Stomach (tissue), 8 donors: ENCODE measurements at regions not wholly inside any gene's neighbourhood (a gene's known extent, or its start where the extent isn't known, plus 50 kb on each side); places are given as distances from the start of the nearest gene placed in this dataset.

Source experiments
- DNase-seq, 2 donors: peaks; one replicate each; pipeline versions ENCODE4 v3.0.0 to v3.0.0-alpha.2; 2013 to 2019
- H3K27ac ChIP-seq, 5 donors: fragments of 200-600 bp in 4 of 5; sonication (generic) in 4 of 5; one replicate each; pipeline ENCODE4 v1.5.1; 2013 to 2019; ENCODE audit warnings: mild to moderate bottlenecking in 1 of 5, moderate library complexity in 1 of 5
- H3K27me3 ChIP-seq, 3 donors: fragments of 200-600 bp; sonication (generic); one replicate each; pipeline ENCODE4 v1.5.1; 2017 to 2019; ENCODE audit warnings: mixed run types in 1 of 3
- H3K36me3 ChIP-seq, 4 donors: fragments of 200-600 bp; sonication (generic); 1 replicate in 3 of 4; 2 replicates in 1 of 4; pipeline ENCODE4 v1.5.1; 2016 to 2019
- H3K4me1 ChIP-seq, 4 donors: fragments of 200-600 bp; sonication (generic); one replicate each; pipeline ENCODE4 v1.5.1; 2016 to 2019
- H3K4me3 ChIP-seq, 4 donors: fragments of 200-600 bp; sonication (generic) in 3 of 4; one replicate each; pipeline ENCODE4 v1.5.1; 2016 to 2019; ENCODE audit warnings: mild to moderate bottlenecking in 1 of 4
- H3K9me3 ChIP-seq, 4 donors: fragments of 200-600 bp; sonication (generic); one replicate each; pipeline ENCODE4 v1.5.1; 2016 to 2019
- EP300 ChIP-seq: sonication (generic); formaldehyde crosslinking; IDR thresholded peaks from one replicate; pipeline ENCODE4 v1.6.1; 2017; ENCODE audit warnings: antibody characterized with exemption
- POLR2A ChIP-seq, 4 donors: fragments of 450-650 bp; IDR thresholded peaks; one replicate each; pipeline ENCODE4 v1.6.1; 2016; ENCODE audit warnings: antibody characterized with exemption in 4 of 4, control low read depth in 2 of 4, mild to moderate bottlenecking in 1 of 4, moderate library complexity in 1 of 4
- POLR2AphosphoS5 ChIP-seq, 3 donors: sonication (generic); formaldehyde crosslinking; IDR thresholded peaks; one replicate each; pipeline ENCODE4 v1.6.1; 2016; ENCODE audit warnings: antibody characterized with exemption in 3 of 3
- WGBS, 5 donors: extraction: QIAGEN DNeasy Blood & Tissue Kit in 3 of 5; methylation state at CpG; one replicate each; pipeline versions ENCODE4 v1.1.5 to v1.1.7; 2013 to 2018; 5-methylcytosine and 5-hydroxymethylcytosine counted together
- intact Hi-C: fragments of 100-400 bp; cut with DNase I; formaldehyde crosslinking; loops from one replicate; pipeline ENCODE4 v1.15.1; 2023; ENCODE audit warnings: low total_unique reads
- TF ChIP-seq, protein P1 (sequence below), 7 experiments: fragments of 450-650 bp in 4 of 7; fragments of 200-600 bp in 3 of 7; sonication (generic) in 3 of 7; IDR thresholded peaks; one replicate each; pipeline ENCODE4 v1.5.1; 2016 to 2019; ENCODE audit warnings: antibody characterized with exemption in 7 of 7, control low read depth in 2 of 7, mild to moderate bottlenecking in 1 of 7
- donor health status: healthy with polysubstance abuse.
- donor health status: Bipolar disorder and iron deficiency.
- donor health status: healthy.

DNA sequence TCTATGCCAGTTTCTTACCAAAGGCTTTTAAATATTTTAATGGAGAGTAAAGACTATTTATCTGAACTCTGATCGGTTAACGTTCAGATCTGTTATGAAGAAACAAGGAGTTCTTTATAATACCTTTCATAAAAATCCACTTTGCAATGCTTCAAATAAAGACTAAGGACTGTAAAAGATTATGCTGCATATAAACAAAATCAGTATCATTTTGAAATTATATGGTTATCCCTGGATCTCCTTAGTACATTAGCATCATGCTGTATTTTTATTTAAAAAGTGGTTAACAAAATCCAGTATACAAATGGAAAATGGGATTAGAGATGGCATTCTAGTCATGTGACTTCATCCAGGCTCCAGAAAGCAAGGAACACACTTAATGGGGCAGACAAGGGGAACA lies 386.8 kb downstream of the LMO4 start:
- Histone ChIP-seq H3K27ac (no peak overlapping the region), H3K9me3 (no peaks in the 10 kb centered on the region), H3K4me3 (no peak overlapping the region), H3K36me3 (no peaks in the 10 kb centered on the region), H3K27me3 (no peaks in the 10 kb centered on the region), H3K4me1 (peaks cover 0 to 17% (median 8%) of the 10 kb centered on the region in 4 donors)
- TF ChIP-seq POLR2A (IDR thresholded peaks at IDR 0.05) (no peak), POLR2AphosphoS5 (IDR thresholded peaks at IDR 0.05) (no peak), EP300 (no peak)
- TF ChIP-seq, protein P1, sequence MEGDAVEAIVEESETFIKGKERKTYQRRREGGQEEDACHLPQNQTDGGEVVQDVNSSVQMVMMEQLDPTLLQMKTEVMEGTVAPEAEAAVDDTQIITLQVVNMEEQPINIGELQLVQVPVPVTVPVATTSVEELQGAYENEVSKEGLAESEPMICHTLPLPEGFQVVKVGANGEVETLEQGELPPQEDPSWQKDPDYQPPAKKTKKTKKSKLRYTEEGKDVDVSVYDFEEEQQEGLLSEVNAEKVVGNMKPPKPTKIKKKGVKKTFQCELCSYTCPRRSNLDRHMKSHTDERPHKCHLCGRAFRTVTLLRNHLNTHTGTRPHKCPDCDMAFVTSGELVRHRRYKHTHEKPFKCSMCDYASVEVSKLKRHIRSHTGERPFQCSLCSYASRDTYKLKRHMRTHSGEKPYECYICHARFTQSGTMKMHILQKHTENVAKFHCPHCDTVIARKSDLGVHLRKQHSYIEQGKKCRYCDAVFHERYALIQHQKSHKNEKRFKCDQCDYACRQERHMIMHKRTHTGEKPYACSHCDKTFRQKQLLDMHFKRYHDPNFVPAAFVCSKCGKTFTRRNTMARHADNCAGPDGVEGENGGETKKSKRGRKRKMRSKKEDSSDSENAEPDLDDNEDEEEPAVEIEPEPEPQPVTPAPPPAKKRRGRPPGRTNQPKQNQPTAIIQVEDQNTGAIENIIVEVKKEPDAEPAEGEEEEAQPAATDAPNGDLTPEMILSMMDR (IDR thresholded peaks at IDR 0.05) = no peak
- 23 to 66% (median 47%) methylated on average over 2 of the region's 2 CpGs for WGBS, 5 donors
- no peak for DNase-seq
- intact Hi-C loops = no loop called here

DNA sequence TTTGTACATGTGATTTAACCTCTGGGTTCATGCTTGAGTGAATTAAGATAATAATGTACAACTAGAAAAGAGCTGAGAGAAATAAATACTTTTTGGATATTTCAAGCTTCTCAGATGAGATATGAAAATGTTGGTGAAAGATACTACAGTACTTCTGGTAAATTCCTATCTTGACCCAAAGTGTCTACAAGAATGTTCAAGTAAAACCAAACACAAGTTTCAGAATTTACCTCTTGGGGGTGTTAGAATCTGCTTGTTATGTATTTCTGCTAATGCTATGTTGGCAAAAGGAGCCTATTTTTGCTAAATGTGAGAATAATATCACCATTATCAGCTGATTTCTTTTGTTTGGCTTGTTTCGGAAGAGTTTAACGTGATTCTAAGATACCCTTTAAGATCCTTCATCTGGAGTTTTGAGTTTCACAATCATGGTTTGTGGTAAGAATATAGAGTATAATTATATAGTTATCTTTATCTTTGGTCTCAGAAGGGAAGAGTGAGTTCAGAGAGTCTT lies 388.5 kb downstream of the LMO4 start:
- Histone ChIP-seq H3K4me3 (no peak overlapping the region), H3K36me3 (no peaks in the 10 kb centered on the region), H3K4me1 (peaks cover 0 to 17% (median 8%) of the 10 kb centered on the region in 4 donors), H3K27ac (no peak overlapping the region), H3K9me3 (no peaks in the 10 kb centered on the region), H3K27me3 (no peaks in the 10 kb centered on the region)
- 27 to 67% (median 52%) methylated on average over 2 of the region's 2 CpGs for WGBS, 5 donors
- DNase-seq = no peak
- intact Hi-C loops = no loop called here
- TF ChIP-seq POLR2A (IDR thresholded peaks at IDR 0.05) = no peak
- TF ChIP-seq EP300 = no peak
- TF ChIP-seq POLR2AphosphoS5 (IDR thresholded peaks at IDR 0.05) = no peak
- TF ChIP-seq, protein P1 (IDR thresholded peaks at IDR 0.05) = no peak

DNA sequence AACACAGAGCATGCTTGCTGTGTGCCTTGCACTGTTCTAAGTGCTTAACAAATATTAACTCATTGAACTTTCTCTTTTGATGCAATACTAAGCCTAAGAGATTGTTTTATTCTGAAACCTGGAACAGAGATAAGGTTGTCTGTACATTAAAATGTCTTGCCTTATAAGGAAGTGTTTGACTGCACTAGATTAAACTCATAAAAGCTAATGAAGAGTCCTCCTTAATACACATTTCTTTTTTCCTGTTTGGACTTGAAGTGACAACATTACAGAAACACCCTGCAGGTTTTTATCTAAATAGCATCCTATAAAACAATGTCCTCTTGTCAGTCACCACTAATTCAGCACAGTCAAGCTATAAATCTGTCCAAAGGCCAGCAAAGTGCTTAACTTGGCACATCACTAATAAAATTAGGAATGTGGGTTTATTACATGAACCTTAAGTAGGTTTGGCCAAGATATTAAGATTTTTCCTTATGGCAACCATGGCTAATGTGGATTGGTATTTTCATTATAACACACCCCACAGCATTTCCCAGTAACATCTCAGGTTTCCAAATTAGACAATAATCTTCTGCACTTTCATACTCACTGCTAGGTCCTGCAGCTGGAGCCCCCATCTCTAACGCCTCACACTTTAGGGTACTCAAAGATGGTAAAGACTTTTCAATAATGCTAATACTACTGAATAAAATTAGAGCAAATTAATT lies 389.7 kb downstream of the LMO4 start:
- Histone ChIP-seq H3K4me3 (no peak overlapping the region), H3K4me1 (peaks cover 0 to 17% (median 8%) of the 10 kb centered on the region in 4 donors), H3K9me3 (no peaks in the 10 kb centered on the region), H3K36me3 (no peaks in the 10 kb centered on the region), H3K27ac (peak overlapping the region in 2 of 5 donors; percentile 2 to 34), H3K27me3 (no peaks in the 10 kb centered on the region)
- DNase-seq = peak in 1 of 2 donors; percentile 22
- WGBS, 5 donors = 58 to 87% (median 78%) methylated on average over 1 of the region's 1 CpG
- no peak for TF ChIP-seq EP300
- TF ChIP-seq POLR2AphosphoS5 (IDR thresholded peaks at IDR 0.05) = no peak
- TF ChIP-seq POLR2A (IDR thresholded peaks at IDR 0.05) = no peak
- TF ChIP-seq, protein P1 (IDR thresholded peaks at IDR 0.05) = no peak
- intact Hi-C loops = no loop called here

DNA sequence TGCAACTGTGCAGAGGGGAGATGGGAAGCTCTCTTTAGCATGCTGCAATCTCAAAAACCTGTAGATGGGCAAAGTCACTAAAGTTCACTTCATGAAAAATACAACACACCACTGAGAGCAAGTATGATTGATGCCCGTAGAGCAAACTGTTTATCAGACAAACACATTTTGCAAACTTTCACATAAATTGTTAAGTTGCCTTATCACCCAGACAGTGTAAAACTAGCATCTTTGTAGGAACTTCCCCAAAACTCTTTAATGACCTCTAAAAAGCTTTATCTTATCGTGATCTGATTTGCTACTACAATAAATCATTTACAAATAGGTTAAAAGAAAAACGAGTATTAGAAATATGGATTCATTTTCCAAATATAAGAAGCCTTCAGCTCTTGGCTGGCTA lies 391.0 kb downstream of the LMO4 start:
- no peak overlapping the region for H3K4me3 ChIP-seq
- no peak for DNase-seq
- intact Hi-C loops = no loop called here
- H3K4me1 ChIP-seq = peaks cover 0 to 17% (median 8%) of the 10 kb centered on the region in 4 donors
- H3K9me3 ChIP-seq = no peaks in the 10 kb centered on the region
- H3K27ac ChIP-seq = no peak overlapping the region
- no peak for TF ChIP-seq EP300
- TF ChIP-seq POLR2A (IDR thresholded peaks at IDR 0.05) = no peak
- TF ChIP-seq, protein P1 (IDR thresholded peaks at IDR 0.05) = no peak
- no peak for TF ChIP-seq POLR2AphosphoS5 (IDR thresholded peaks at IDR 0.05)
- no peaks in the 10 kb centered on the region for H3K36me3 ChIP-seq
- WGBS, 5 donors = 38 to 44% (median 40%) methylated on average over 3 of the region's 3 CpGs
- no peaks in the 10 kb centered on the region for H3K27me3 ChIP-seq
